Body of pancreas (tissue), 4 donors: ENCODE measurements at regions not wholly inside any gene's neighbourhood (a gene's known extent, or its start where the extent isn't known, plus 50 kb on each side); places are given as distances from the start of the nearest gene placed in this dataset.

Experiments
- ATAC-seq: fragments of 150-250 bp; one replicate; pipeline ENCODE4 v1.9.1; 2016
- DNase-seq, 4 donors: peaks; one replicate each; pipeline ENCODE4 v3.0.0-alpha.2; 2019
- H3K27ac ChIP-seq, 4 donors: fragments of 200-600 bp; sonication (generic); 1 replicate in 3 of 4; 2 replicates in 1 of 4; pipeline versions ENCODE4 v1.5.1 to v1.6.1; 2016 to 2019; ENCODE audit warnings: mild to moderate bottlenecking in 1 of 4, mixed read lengths in 1 of 4, moderate library complexity in 1 of 4
- H3K27me3 ChIP-seq, 2 donors: fragments of 200-600 bp; sonication (generic); one replicate each; pipeline ENCODE4 v1.6.0; 2016; ENCODE audit warnings: mild to moderate bottlenecking in 1 of 2
- H3K36me3 ChIP-seq, 2 donors: fragments of 200-600 bp; sonication (generic); replicated peaks in 1 of 2; 2 replicates each; pipeline ENCODE4 v1.5.1; 2016; ENCODE audit warnings: low read depth in 2 of 2; ENCODE audit not compliant: insufficient read depth in 1 of 2
- H3K4me1 ChIP-seq: fragments of 200-600 bp; sonication (generic); one replicate; pipeline ENCODE4 v1.6.0; 2016
- H3K4me3 ChIP-seq, 2 donors: fragments of 200-600 bp; sonication (generic); 1 replicate in 1 of 2; 2 replicates in 1 of 2; pipeline ENCODE4 v1.5.1; 2016 to 2019
- H3K9me3 ChIP-seq, 3 donors: fragments of 200-600 bp; sonication (generic); 1 replicate in 2 of 3; 2 replicates in 1 of 3; pipeline ENCODE4 v1.5.1; 2016
- POLR2A ChIP-seq, 3 donors: fragments of 450-650 bp; IDR thresholded peaks; one replicate each; pipeline ENCODE4 v1.6.1; 2016; ENCODE audit warnings: antibody characterized with exemption in 3 of 3, mild to moderate bottlenecking in 2 of 3
- WGBS, 2 donors: methylation state at CpG; one replicate each; pipeline ENCODE4 v1.1.5; 2017; 5-methylcytosine and 5-hydroxymethylcytosine counted together
- intact Hi-C: fragments of 100-400 bp; cut with DNase I; formaldehyde crosslinking; loops from one replicate; pipeline ENCODE4 v1.15.1; 2023
- TF ChIP-seq, protein P1 (sequence below), 7 experiments: fragments of 450-650 bp in 4 of 7; fragments of 200-600 bp in 3 of 7; sonication (generic) in 3 of 7; IDR thresholded peaks; one replicate each; pipeline ENCODE4 v1.5.1; 2016 to 2019; ENCODE audit warnings: antibody characterized with exemption in 7 of 7

- Histone ChIP-seq H3K27me3 (no peaks in the 10 kb centered on the region), H3K4me1 (no peaks in the 10 kb centered on the region), H3K27ac (no peak overlapping the region), H3K9me3 (no peaks in the 10 kb centered on the region), H3K36me3 (no peaks in the 10 kb centered on the region), H3K4me3 (no peak overlapping the region)
- ATAC-seq (no peak), DNase-seq (no peak)
- 66 to 67% methylated on average over 22 of the region's 22 CpGs for WGBS, 2 donors
- TF ChIP-seq, protein P1, sequence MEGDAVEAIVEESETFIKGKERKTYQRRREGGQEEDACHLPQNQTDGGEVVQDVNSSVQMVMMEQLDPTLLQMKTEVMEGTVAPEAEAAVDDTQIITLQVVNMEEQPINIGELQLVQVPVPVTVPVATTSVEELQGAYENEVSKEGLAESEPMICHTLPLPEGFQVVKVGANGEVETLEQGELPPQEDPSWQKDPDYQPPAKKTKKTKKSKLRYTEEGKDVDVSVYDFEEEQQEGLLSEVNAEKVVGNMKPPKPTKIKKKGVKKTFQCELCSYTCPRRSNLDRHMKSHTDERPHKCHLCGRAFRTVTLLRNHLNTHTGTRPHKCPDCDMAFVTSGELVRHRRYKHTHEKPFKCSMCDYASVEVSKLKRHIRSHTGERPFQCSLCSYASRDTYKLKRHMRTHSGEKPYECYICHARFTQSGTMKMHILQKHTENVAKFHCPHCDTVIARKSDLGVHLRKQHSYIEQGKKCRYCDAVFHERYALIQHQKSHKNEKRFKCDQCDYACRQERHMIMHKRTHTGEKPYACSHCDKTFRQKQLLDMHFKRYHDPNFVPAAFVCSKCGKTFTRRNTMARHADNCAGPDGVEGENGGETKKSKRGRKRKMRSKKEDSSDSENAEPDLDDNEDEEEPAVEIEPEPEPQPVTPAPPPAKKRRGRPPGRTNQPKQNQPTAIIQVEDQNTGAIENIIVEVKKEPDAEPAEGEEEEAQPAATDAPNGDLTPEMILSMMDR (IDR thresholded peaks at IDR 0.05): no peak
- no peak for TF ChIP-seq POLR2A (IDR thresholded peaks at IDR 0.05)
- intact Hi-C loops: no loop called here
These were observed 51.1 kb upstream of the JAM3 start for GRCh38 chr11:134017511-134018430.
